HTR-8/SVneo (cell line): ENCODE measurements at regions not wholly inside any gene's neighbourhood (a gene's known extent, or its start where the extent isn't known, plus 50 kb on each side); places are given as distances from the start of the nearest gene placed in this dataset.

Source experiments
- DNase-seq: peaks from one replicate; pipeline ENCODE4 v3.0.0; 2011; ENCODE audit warnings: low spot score, mixed read lengths; ENCODE audit not compliant: insufficient read length
- FAIRE-seq: peaks from 2 replicates; lab custom pipeline; 2011; peaks lifted over from hg19 to GRCh38; lab: Jason Lieb, UNC

GRCh38 chr16:82421851-82422250 is 204.9 kb upstream of the CDH13 start:
- DNase-seq, result no peak
- no peak for FAIRE-seq

- FAIRE-seq, result peak; percentile 49
- DNase-seq, result no peak
These were observed 207.4 kb upstream of the CDH13 start for GRCh38 chr16:82419332-82419731.

- FAIRE-seq, result no peak
- DNase-seq, result no peak
These were observed 212.3 kb upstream of the CDH13 start for GRCh38 chr16:82414476-82414875.

- no peak for DNase-seq
- FAIRE-seq, result peak; percentile 91
These were observed 214.0 kb upstream of the CDH13 start for GRCh38 chr16:82412770-82413169.

- FAIRE-seq (no peak), DNase-seq (no peak)
These were observed 221.0 kb upstream of the CDH13 start for GRCh38 chr16:82405736-82406135.

- FAIRE-seq (no peak), DNase-seq (no peak)
These were observed 222.0 kb upstream of the CDH13 start for GRCh38 chr16:82404586-82405315.

- no peak for DNase-seq
- peak; percentile 89 for FAIRE-seq
These were observed 224.0 kb upstream of the CDH13 start for GRCh38 chr16:82402665-82403218.

- no peak for DNase-seq
- no peak for FAIRE-seq
These were observed 226.7 kb upstream of the CDH13 start for GRCh38 chr16:82400046-82400445.

GRCh38 chr16:82396509-82396908 is 226.5 kb upstream of the MPHOSPH6 start:
- FAIRE-seq, result no peak
- DNase-seq, result no peak

GRCh38 chr16:82395212-82395611 is 225.2 kb upstream of the MPHOSPH6 start:
- DNase-seq, result no peak
- no peak for FAIRE-seq

- DNase-seq (no peak), FAIRE-seq (no peak)
These were observed 221.7 kb upstream of the MPHOSPH6 start for GRCh38 chr16:82391690-82392089.

- FAIRE-seq (no peak), DNase-seq (no peak)
These were observed 220.1 kb upstream of the MPHOSPH6 start for GRCh38 chr16:82389956-82390650.

GRCh38 chr16:82386761-82387160 is 216.7 kb upstream of the MPHOSPH6 start:
- FAIRE-seq (no peak), DNase-seq (no peak)

- DNase-seq, result no peak
- no peak for FAIRE-seq
These were observed 214.9 kb upstream of the MPHOSPH6 start for GRCh38 chr16:82384949-82385348.

GRCh38 chr16:82384017-82384416 is 214.0 kb upstream of the MPHOSPH6 start:
- DNase-seq, result no peak
- no peak for FAIRE-seq

GRCh38 chr16:82382521-82382920 is 212.5 kb upstream of the MPHOSPH6 start:
- no peak for FAIRE-seq
- DNase-seq, result no peak

- FAIRE-seq (no peak), DNase-seq (no peak)
These were observed 209.5 kb upstream of the MPHOSPH6 start for GRCh38 chr16:82379551-82379950.

- no peak for FAIRE-seq
- DNase-seq, result no peak
These were observed 204.0 kb upstream of the MPHOSPH6 start for GRCh38 chr16:82373976-82374375.

GRCh38 chr16:82370282-82370681 is 200.3 kb upstream of the MPHOSPH6 start:
- DNase-seq (no peak), FAIRE-seq (no peak)

GRCh38 chr16:82368041-82368440 is 198.0 kb upstream of the MPHOSPH6 start:
- DNase-seq (peak; percentile 41), FAIRE-seq (no peak)

- no peak for FAIRE-seq
- no peak for DNase-seq
These were observed 196.4 kb upstream of the MPHOSPH6 start for GRCh38 chr16:82366462-82366861.
